NAMALWA (cell line): ENCODE measurements at regions not wholly inside any gene's neighbourhood (a gene's known extent, or its start where the extent isn't known, plus 50 kb on each side); places are given as distances from the start of the nearest gene placed in this dataset.

Experiments
- DNase-seq: peaks from one replicate; pipeline ENCODE4 v3.0.0-alpha.2; 2015; ENCODE audit warnings: low spot score

DNA sequence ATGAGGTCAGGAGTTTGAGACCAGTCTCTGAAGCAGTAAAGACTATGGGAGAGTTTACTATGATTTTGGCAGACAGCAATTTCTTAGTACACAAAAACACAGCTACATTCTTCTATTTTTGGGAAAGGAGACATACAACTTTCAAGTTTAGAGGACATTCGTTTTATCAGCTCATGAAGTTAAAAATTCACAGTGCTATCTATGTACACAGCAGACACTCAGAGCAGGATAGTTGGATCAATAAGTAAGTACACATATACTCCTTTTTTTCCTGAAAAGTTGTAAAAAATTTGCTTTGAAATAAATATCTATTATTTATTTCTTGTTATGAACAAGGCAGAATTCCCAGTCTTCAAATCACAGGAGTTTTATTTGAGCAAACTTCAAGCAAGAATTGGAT lies 159.7 kb downstream of the SERPINI1 start:
- no peak for DNase-seq

GRCh38 chr3:167892205-167892604 lies 156.7 kb downstream of the SERPINI1 start:
- no peak for DNase-seq

DNA sequence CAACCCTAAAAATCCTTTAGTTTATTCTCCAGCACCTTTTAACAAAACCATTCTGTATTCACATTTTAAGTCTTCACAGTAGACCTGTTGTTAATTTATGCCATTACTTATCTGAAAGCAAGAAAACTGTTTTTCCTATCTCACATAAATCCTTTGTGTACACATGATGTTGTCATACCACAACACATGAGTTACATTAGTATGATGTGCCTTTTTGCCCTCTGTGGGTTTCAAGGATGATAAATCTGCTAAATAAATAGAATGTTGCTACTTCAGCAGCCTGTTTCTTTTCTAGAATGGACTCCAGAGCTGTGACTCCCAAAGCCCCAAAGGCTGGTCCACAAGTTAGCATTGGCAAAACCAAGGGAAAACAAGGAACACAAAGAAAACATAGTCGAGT lies 151.6 kb downstream of the SERPINI1 start:
- no peak for DNase-seq

DNA sequence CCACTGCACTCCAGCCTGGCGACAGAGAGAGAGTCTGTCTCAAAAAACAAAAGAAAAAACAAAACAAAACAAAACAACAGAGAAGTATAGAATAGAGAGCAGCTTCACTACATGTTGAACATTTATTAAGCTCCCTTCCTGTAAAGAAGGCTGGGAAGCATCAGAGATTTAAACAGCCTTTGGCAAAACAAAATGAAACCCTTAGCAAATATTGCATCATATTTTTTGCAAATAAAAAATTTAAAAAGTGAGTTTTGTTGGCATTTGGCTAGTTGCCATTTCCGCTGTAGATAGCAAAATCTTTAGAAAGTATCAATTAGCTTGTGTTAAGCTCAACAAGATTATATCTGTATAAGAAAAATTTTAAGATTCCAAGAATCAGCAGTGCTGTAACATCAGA lies 151.2 kb downstream of the SERPINI1 start:
- DNase-seq, result no peak

DNA sequence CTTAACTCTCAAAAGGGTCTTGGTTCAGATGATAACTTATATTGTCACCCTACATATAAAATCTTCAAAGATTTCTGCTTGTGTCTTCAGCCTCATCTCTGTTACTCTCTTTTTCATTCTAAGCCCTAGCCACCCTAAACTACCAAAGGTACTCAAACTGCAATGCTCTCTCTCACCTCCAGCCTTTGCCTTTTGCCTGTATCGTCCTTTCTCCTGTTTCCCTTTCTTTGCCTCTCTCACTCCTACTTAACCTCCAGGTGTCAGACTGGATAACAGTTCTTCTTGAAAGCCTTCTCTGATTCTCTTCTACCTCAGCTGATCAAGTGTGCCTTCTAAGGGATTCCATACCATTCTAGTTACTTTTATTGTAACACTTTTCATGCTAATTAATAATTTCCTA lies 149.8 kb downstream of the SERPINI1 start:
- DNase-seq, result no peak

DNA sequence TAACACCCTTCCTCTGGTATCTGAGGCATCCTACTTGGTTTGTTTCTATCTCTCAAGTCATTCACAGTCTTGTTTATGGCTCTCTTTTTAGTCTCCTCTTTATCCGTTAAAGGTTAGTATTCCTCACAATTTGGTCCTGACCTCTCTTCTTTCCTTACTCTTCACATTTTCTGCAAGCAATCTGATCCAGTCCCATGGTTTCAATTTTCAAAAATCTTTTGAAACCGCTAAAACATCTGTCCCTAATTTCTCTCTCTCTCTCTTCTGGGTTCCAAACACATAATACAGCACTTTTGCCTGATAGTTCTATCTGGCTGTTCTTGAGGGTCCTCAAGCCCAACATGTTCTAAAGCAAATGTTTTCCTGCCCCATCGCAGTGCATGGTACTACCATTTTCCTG lies 149.0 kb downstream of the SERPINI1 start:
- no peak for DNase-seq

GRCh38 chr3:167883452-167883851 lies 147.9 kb downstream of the SERPINI1 start:
- no peak for DNase-seq

DNA sequence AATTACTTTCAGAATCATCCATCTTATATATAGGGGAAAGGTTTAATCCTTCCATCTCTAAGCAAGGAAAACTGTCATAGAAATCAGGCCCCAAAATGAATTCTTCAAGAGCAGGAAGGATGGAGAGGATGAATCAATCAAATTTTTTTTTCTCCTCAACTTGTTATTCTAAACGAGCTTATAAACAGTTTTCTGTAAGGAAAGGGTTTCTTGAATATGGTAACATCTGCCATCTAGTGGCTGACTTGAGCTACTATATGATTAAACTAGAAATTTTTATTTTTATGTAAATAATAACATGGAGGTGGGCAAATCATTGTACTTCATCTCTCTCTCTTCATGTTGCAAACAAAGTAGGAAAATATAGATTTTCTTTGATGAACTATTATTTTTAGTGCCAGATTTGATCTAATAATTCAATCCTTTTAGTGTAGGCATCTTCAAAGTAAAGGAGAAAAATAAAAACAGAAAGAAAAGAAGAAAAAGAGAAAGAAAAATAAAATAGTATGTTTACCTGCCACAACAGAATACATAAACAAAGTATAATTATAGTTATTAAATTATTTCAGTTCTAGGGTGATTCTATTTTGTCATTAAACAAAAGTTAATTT lies 146.6 kb downstream of the SERPINI1 start:
- peak; percentile 77 for DNase-seq

DNA sequence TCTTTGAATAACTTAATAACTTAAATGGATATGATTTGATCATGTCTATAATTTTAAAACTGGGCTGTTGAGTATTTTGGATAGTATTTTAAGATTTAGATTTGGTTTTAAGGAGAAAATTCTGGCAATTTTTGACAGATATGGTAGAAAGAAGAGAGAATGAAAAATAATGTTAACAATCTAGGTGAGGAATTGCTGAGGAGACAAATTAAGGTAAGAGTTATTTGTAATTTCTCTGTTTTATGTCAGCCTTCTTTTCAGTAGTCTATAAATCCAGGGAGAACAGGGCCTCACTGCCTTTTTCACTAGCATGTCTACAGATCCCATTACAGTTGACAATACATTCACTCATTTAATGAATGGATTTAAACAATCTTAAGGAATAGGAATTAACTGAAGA lies 144.7 kb downstream of the SERPINI1 start:
- DNase-seq, result no peak

- no peak for DNase-seq
Measured at GRCh38 chr3:167876620-167877281, 141.2 kb downstream of the SERPINI1 start.
